Esophagus muscularis mucosa (tissue), 3 donors: ENCODE measurements at regions not wholly inside any gene's neighbourhood (a gene's known extent, or its start where the extent isn't known, plus 50 kb on each side); places are given as distances from the start of the nearest gene placed in this dataset.
"Not testable (repeated sequence)": the region's sequence is repeated elsewhere in the genome, so short reads cannot be mapped to it uniquely, and the experiment has no call there.

ENCODE experiments used
- CTCF ChIP-seq, 3 experiments: fragments of 200-600 bp in 2 of 3; fragments of 450-650 bp in 1 of 3; sonication (generic) in 2 of 3; IDR thresholded peaks; one replicate each; pipeline ENCODE4 v1.5.1; 2017 to 2019; ENCODE audit warnings: antibody characterized with exemption in 3 of 3, mild to moderate bottlenecking in 2 of 3, moderate library complexity in 1 of 3
- EP300 ChIP-seq: sonication (generic); formaldehyde crosslinking; IDR thresholded peaks from one replicate; pipeline ENCODE4 v1.6.1; 2017; ENCODE audit warnings: antibody characterized with exemption

- TF ChIP-seq CTCF (IDR thresholded peaks at IDR 0.05); EP300: not testable (repeated sequence)
Measured at GRCh38 chr1:234790333-234790732, 180.4 kb upstream of the IRF2BP2 start.
